ENCODE measurements at regions not wholly inside any gene's neighbourhood (a gene's known extent, or its start where the extent isn't known, plus 50 kb on each side); places are given as distances from the start of the nearest gene placed in this dataset.

DNA sequence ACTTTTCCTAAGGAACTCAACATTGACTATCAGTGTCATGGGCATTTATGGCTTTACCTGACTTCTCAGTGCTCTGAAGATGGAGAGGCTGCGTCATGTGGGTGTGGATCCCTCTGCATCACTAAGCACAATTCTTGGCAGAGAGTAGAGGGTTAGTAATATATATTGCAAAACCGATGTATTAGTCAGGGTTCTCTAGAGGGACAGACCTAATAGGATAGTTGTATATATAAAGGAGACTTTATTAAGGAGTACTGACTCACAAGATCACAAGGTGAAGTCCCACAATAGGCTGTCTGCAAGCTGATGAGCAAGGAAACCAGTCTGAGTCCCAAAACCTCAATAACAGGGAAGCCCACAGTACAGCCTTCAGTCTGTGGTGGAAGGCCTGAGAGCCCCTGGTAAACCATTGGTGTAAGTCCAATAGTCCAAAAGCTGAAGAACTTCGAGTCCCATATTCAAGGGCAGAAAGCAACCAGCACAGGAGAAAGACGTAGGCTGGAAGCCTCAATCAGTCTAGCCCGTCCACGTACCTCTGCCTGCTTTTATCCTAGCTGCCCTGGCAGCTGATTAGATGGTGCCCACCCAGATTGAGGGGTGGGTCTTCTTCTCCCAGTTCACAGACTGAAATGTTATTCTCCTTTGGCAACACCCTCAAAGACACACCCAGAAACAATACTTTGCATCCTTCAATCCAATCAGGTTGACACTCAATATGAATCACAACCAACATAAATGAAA, 159.7 kb upstream of the NRIP1 start:
- TF ChIP-seq EZH2 (IDR thresholded peaks at IDR 0.05; ENCODE audit: low read length, unreplicated experiment) (no peak), CTCF (conservative IDR thresholded peaks at IDR 0.05; ENCODE audit: low read depth, low read length) (no peak), EZH2phosphoT487 (IDR thresholded peaks at IDR 0.05; ENCODE audit: borderline replicate concordance, low read length) (no peak)

All from PC-3 (cell line).